ENCODE measurements at regions not wholly inside any gene's neighbourhood (a gene's known extent, or its start where the extent isn't known, plus 50 kb on each side); places are given as distances from the start of the nearest gene placed in this dataset.

DNA sequence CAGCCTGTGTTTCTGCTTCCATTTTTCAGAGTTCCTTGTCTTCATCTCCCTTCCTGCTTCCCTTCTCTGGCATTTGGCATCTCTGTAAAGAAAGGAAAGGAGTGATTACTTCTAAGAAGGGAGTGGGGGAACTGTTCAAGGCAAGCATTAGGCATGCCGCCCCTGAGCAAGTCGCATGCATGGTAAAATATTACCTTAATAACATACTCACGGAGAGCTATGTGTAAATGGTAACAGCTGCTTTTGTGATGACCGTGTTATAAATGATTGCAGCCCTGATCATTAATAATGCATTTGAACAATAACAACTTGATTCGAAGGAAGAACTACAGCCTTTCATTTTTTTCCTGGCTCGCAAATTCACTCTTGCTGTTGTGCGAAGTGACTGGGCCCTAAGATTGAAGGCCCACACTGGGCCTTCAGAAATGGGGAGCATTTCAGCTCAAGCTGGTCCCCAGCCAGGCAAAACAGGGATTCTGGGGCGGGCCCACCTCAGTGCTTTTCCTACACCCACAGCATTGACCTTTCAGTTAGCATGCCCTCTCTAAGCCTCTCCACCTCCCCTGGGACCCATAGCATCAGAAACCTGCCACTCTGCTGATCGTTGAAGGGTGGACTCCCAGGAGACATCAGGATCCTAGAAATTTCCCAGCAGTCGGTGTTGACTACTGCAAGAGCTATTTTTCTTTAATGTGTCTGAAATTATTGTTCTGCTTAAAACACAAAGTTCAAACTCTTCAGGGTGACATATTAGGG is 263.0 kb upstream of the CADM1 start:
- intact Hi-C loops (cut with DNase I): no loop called here
- Histone ChIP-seq H3K27ac (no peak overlapping the region), H3K27me3 (peaks cover 0 to 5% of the 10 kb centered on the region in 2 donors), H3K9me3 (no peaks in the 10 kb centered on the region), H3K4me3 (no peak overlapping the region), H3K36me3 (no peaks in the 10 kb centered on the region), H3K4me1 (no peaks in the 10 kb centered on the region)
- TF ChIP-seq, protein P1, sequence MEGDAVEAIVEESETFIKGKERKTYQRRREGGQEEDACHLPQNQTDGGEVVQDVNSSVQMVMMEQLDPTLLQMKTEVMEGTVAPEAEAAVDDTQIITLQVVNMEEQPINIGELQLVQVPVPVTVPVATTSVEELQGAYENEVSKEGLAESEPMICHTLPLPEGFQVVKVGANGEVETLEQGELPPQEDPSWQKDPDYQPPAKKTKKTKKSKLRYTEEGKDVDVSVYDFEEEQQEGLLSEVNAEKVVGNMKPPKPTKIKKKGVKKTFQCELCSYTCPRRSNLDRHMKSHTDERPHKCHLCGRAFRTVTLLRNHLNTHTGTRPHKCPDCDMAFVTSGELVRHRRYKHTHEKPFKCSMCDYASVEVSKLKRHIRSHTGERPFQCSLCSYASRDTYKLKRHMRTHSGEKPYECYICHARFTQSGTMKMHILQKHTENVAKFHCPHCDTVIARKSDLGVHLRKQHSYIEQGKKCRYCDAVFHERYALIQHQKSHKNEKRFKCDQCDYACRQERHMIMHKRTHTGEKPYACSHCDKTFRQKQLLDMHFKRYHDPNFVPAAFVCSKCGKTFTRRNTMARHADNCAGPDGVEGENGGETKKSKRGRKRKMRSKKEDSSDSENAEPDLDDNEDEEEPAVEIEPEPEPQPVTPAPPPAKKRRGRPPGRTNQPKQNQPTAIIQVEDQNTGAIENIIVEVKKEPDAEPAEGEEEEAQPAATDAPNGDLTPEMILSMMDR (IDR thresholded peaks at IDR 0.05): no peak
- DNase-seq (no peak), ATAC-seq (no peak)

DNA sequence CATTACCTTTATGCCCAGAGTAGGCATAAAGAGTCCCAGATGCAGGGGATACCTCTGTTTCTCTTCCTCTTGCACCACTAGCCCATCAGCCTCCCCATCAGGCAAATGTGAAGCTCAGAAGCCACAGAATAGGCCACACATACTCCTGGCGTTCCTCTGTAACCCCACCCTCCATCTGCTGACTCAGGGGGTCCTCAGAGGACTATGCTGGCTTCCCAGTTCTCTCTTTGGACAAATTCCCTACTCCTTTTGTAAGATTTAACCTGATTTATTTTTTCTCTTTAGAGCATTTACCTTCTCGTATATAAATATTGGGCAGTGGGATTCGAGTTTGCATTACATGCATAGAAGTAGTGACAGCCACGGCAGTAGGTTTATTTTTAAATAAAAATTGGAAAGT is 262.3 kb upstream of the CADM1 start:
- Histone ChIP-seq H3K27ac (no peak overlapping the region), H3K36me3 (no peaks in the 10 kb centered on the region), H3K4me1 (peaks cover 0 to 1% of the 10 kb centered on the region in 2 donors), H3K4me3 (no peak overlapping the region), H3K27me3 (peaks cover 0 to 8% of the 10 kb centered on the region in 2 donors), H3K9me3 (no peaks in the 10 kb centered on the region)
- DNase-seq (no peak), ATAC-seq (no peak)
- intact Hi-C loops (cut with DNase I): no loop called here
- TF ChIP-seq, protein P1 (IDR thresholded peaks at IDR 0.05): no peak

DNA sequence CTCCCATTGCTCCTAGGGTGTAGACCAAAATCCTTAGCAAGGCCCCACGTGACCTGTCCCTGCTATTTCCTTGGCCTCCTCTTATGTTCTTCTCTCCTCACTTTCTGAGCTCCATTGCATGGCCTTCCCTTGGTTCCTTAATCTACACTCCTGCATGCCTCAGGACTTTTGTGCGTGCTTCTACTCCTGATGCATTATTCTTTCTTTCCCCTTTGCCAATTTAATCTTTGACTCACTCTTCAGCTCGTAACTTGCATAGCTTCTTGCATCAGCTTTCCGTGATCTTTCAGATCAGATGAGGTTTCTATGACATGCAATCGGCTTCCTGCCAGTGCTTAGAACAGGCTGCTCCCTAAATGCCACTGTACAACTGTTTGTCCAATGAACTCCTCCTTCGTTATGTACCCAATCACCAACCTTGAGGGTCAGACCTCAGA is 261.6 kb upstream of the CADM1 start:
- Histone ChIP-seq H3K27me3 (peaks cover 0 to 15% of the 10 kb centered on the region in 2 donors), H3K4me3 (no peak overlapping the region), H3K36me3 (no peaks in the 10 kb centered on the region), H3K4me1 (peaks cover 0 to 3% of the 10 kb centered on the region in 2 donors), H3K27ac (no peak overlapping the region), H3K9me3 (no peaks in the 10 kb centered on the region)
- TF ChIP-seq, protein P1 (IDR thresholded peaks at IDR 0.05): no peak
- DNase-seq: no peak
- ATAC-seq: no peak
- intact Hi-C loops (cut with DNase I): no loop called here

DNA sequence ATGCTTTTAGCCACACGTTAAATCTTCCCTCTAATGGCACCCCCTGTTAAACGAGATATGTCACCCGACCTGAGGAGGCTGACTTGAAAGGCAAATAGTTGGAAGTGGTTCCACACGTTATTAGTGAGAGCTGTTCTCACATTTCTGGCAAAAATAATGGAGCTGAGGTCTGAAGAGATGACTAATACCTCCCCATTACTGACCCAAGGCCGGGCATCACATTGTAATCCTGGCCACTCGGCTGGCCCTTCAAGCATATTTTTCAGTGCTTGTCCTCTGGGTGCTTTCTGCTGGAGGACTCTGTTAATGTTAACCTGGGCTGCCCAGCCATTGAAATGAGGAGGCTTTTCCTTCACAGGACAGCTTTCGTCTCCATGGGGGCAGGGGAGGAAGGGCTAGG is 260.0 kb upstream of the CADM1 start:
- DNase-seq (peak in 1 of 4 donors; percentile 12), ATAC-seq (peak; percentile 24)
- Histone ChIP-seq H3K27me3 (peaks cover 6 to 32% of the 10 kb centered on the region in 2 donors), H3K36me3 (no peaks in the 10 kb centered on the region), H3K4me1 (peaks cover 3 to 14% of the 10 kb centered on the region in 2 donors), H3K27ac (no peak overlapping the region), H3K9me3 (no peaks in the 10 kb centered on the region), H3K4me3 (no peak overlapping the region)
- TF ChIP-seq, protein P1 (IDR thresholded peaks at IDR 0.05): no peak
- intact Hi-C loops (cut with DNase I): no loop called here

DNA sequence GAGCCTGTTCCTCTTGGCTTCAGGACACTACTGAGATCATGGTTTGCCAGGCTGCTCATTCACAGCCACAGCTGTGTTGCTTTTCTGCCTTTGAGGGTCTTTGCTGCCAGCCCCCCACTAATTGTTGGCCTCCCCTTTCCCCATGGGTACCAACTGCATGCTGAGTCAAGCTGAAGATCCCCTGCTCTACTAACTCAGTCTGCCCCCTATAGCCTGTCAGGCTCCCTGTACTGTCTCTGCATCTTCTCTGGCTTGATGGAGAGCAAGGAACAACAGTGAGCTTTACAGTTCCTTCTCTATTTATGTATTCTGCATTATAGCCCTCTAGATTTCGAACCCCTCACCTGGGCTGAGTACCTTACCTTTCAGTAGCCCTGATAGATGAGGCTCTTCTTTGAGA is 257.6 kb upstream of the CADM1 start:
- Histone ChIP-seq H3K27me3 (peaks cover 9 to 48% of the 10 kb centered on the region in 2 donors), H3K36me3 (no peaks in the 10 kb centered on the region), H3K27ac (no peak overlapping the region), H3K4me3 (no peak overlapping the region), H3K4me1 (peaks cover 3 to 14% of the 10 kb centered on the region in 2 donors), H3K9me3 (no peaks in the 10 kb centered on the region)
- intact Hi-C loops (cut with DNase I): no loop called here
- no peak for ATAC-seq
- TF ChIP-seq, protein P1 (IDR thresholded peaks at IDR 0.05): no peak
- DNase-seq: no peak
